ENCODE measurements at regions not wholly inside any gene's neighbourhood (a gene's known extent, or its start where the extent isn't known, plus 50 kb on each side); places are given as distances from the start of the nearest gene placed in this dataset.

GRCh38 chr2:43074052-43074451, 152.4 kb downstream of the ZFP36L2 start:
- no peak for TF ChIP-seq POLR2AphosphoS5 (IDR thresholded peaks at IDR 0.05; ENCODE audit: low read depth, low read length)
- no peak for TF ChIP-seq SIN3A (IDR thresholded peaks at IDR 0.05; ENCODE audit: borderline replicate concordance, insufficient read depth, low read length)
- no peak for TF ChIP-seq TAF1 (IDR thresholded peaks at IDR 0.05; ENCODE audit: borderline replicate concordance, insufficient read depth, low read length)
- no peak for TF ChIP-seq REST (IDR thresholded peaks at IDR 0.05; ENCODE audit: insufficient read depth in 1 of 2, low read depth in 2 of 2, low read length in 2 of 2)
- TF ChIP-seq FOXP2 (optimal IDR thresholded peaks at IDR 0.05; ENCODE audit: borderline replicate concordance, extremely low read depth, extremely low read length, insufficient read depth) = no peak

- no peak for TF ChIP-seq REST (IDR thresholded peaks at IDR 0.05; ENCODE audit: insufficient read depth in 1 of 2, low read depth in 2 of 2, low read length in 2 of 2)
- no peak for TF ChIP-seq POLR2AphosphoS5 (IDR thresholded peaks at IDR 0.05; ENCODE audit: low read depth, low read length)
- TF ChIP-seq FOXP2 (optimal IDR thresholded peaks at IDR 0.05; ENCODE audit: borderline replicate concordance, extremely low read depth, extremely low read length, insufficient read depth) = no peak
- TF ChIP-seq TAF1 (IDR thresholded peaks at IDR 0.05; ENCODE audit: borderline replicate concordance, insufficient read depth, low read length) = no peak
- no peak for TF ChIP-seq SIN3A (IDR thresholded peaks at IDR 0.05; ENCODE audit: borderline replicate concordance, insufficient read depth, low read length)
These were observed 153.0 kb downstream of the ZFP36L2 start for GRCh38 chr2:43073401-43073825.

- no peak for TF ChIP-seq TAF1 (IDR thresholded peaks at IDR 0.05; ENCODE audit: borderline replicate concordance, insufficient read depth, low read length)
- TF ChIP-seq FOXP2 (optimal IDR thresholded peaks at IDR 0.05; ENCODE audit: borderline replicate concordance, extremely low read depth, extremely low read length, insufficient read depth) = no peak
- TF ChIP-seq REST (IDR thresholded peaks at IDR 0.05; ENCODE audit: insufficient read depth in 1 of 2, low read depth in 2 of 2, low read length in 2 of 2) = no peak
- no peak for TF ChIP-seq SIN3A (IDR thresholded peaks at IDR 0.05; ENCODE audit: borderline replicate concordance, insufficient read depth, low read length)
- no peak for TF ChIP-seq POLR2AphosphoS5 (IDR thresholded peaks at IDR 0.05; ENCODE audit: low read depth, low read length)
These were observed 154.5 kb downstream of the ZFP36L2 start for GRCh38 chr2:43071599-43072550.

- no peak for TF ChIP-seq TAF1 (IDR thresholded peaks at IDR 0.05; ENCODE audit: borderline replicate concordance, insufficient read depth, low read length)
These were observed 155.5 kb downstream of the ZFP36L2 start for GRCh38 chr2:43070676-43071502.

GRCh38 chr2:43070030-43070429, 156.4 kb downstream of the ZFP36L2 start:
- TF ChIP-seq SIN3A (IDR thresholded peaks at IDR 0.05; ENCODE audit: borderline replicate concordance, insufficient read depth, low read length) (no peak), FOXP2 (optimal IDR thresholded peaks at IDR 0.05; ENCODE audit: borderline replicate concordance, extremely low read depth, extremely low read length, insufficient read depth) (no peak), REST (IDR thresholded peaks at IDR 0.05; ENCODE audit: insufficient read depth in 1 of 2, low read depth in 2 of 2, low read length in 2 of 2) (no peak), TAF1 (IDR thresholded peaks at IDR 0.05; ENCODE audit: borderline replicate concordance, insufficient read depth, low read length) (no peak), POLR2AphosphoS5 (IDR thresholded peaks at IDR 0.05; ENCODE audit: low read depth, low read length) (no peak)

All from PFSK-1 (cell line).